ENCODE measurements at regions not wholly inside any gene's neighbourhood (a gene's known extent, or its start where the extent isn't known, plus 50 kb on each side); places are given as distances from the start of the nearest gene placed in this dataset.

DNA sequence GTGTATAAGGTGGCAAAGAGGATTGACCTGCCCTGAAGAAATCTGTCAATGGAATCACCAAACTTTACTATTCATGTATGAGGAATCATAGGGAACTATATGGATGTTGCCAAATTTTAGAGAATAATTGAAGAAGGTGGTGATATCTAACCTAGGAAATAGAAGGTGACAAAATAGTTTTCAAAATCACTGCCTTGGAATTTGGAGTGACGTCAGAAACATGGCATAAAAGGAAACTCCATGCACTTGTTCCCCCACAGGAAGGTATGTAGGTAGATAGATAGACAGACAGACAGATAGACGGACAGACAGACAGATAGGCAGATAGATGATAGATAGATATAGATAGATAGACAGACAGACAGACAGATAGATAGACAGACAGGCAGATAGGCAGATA lies 793.9 kb upstream of the AMOT start:
- DNase-seq (ENCODE audit: low read depth) = no peak
- H3K4me3 ChIP-seq (ENCODE audit: low read depth, low read length) = no peak overlapping the region
- no peak for TF ChIP-seq CTCF (conservative IDR thresholded peaks at IDR 0.05; ENCODE audit: low read depth, low read length)

- DNase-seq (ENCODE audit: low read depth) = no peak
- no peak for TF ChIP-seq CTCF (conservative IDR thresholded peaks at IDR 0.05; ENCODE audit: low read depth, low read length)
- no peak overlapping the region for H3K4me3 ChIP-seq (ENCODE audit: low read depth, low read length)
These were observed 788.7 kb upstream of the AMOT start for GRCh38 chrX:113629326-113629725.

- no peak for DNase-seq (ENCODE audit: low read depth)
- no peak overlapping the region for H3K4me3 ChIP-seq (ENCODE audit: low read depth, low read length)
- no peak for TF ChIP-seq CTCF (conservative IDR thresholded peaks at IDR 0.05; ENCODE audit: low read depth, low read length)
These were observed 753.7 kb upstream of the AMOT start for GRCh38 chrX:113594123-113594841.

GRCh38 chrX:113586281-113586898 lies 745.8 kb upstream of the AMOT start:
- no peak for TF ChIP-seq CTCF (conservative IDR thresholded peaks at IDR 0.05; ENCODE audit: low read depth, low read length)
- H3K4me3 ChIP-seq (ENCODE audit: low read depth, low read length) = no peak overlapping the region
- no peak for DNase-seq (ENCODE audit: low read depth)

- TF ChIP-seq CTCF (conservative IDR thresholded peaks at IDR 0.05; ENCODE audit: low read depth, low read length) = no peak
- no peak for DNase-seq (ENCODE audit: low read depth)
These were observed 739.9 kb upstream of the AMOT start for GRCh38 chrX:113580486-113580885.

DNA sequence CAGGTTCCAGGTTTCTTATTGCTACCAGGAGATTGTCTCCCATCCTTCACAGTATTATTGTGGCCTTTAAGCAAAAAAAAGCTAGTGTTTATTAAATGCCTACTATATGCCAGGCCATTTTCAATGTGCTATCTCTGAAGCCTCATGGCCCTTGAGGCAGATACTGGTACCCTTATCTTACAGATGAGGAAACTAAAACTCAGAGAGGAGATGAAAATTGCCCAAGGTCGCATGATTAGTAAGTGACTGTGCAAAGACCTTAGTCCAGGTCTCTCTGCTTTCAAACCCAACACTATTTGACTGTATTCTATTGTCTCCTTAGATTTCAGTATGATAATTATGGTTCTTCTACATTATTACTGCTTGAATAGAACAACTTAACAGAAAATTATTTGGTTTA lies 717.9 kb upstream of the AMOT start:
- no peak for TF ChIP-seq CTCF (conservative IDR thresholded peaks at IDR 0.05; ENCODE audit: low read depth, low read length)
- H3K4me3 ChIP-seq (ENCODE audit: low read depth, low read length) = no peak overlapping the region
- no peak for DNase-seq (ENCODE audit: low read depth)

More at GRCh38 chrX:113580486-113580885, 739.9 kb upstream of the AMOT start:
- H3K4me3 ChIP-seq (ENCODE audit: low read depth, low read length) = no peak overlapping the region

- DNase-seq (ENCODE audit: low read depth) = no peak
- TF ChIP-seq CTCF (conservative IDR thresholded peaks at IDR 0.05; ENCODE audit: low read depth, low read length) = no peak
- no peak overlapping the region for H3K4me3 ChIP-seq (ENCODE audit: low read depth, low read length)
These were observed 711.3 kb upstream of the AMOT start for GRCh38 chrX:113551919-113552318.
